ENCODE measurements at regions not wholly inside any gene's neighbourhood (a gene's known extent, or its start where the extent isn't known, plus 50 kb on each side); places are given as distances from the start of the nearest gene placed in this dataset.
A peak's percentile ranks its signal among the peaks of the same experiment; 100 is the strongest.

- DNase-seq (ENCODE audit: low spot score), result no peak
These were observed 164.3 kb downstream of the SETD4 start for GRCh38 chr21:35896060-35896459.

GRCh38 chr21:35895598-35895997 lies 164.7 kb downstream of the SETD4 start:
- no peak for DNase-seq (ENCODE audit: low spot score)

- no peak for DNase-seq (ENCODE audit: low spot score)
These were observed 167.2 kb downstream of the SETD4 start for GRCh38 chr21:35893156-35893555.

DNA sequence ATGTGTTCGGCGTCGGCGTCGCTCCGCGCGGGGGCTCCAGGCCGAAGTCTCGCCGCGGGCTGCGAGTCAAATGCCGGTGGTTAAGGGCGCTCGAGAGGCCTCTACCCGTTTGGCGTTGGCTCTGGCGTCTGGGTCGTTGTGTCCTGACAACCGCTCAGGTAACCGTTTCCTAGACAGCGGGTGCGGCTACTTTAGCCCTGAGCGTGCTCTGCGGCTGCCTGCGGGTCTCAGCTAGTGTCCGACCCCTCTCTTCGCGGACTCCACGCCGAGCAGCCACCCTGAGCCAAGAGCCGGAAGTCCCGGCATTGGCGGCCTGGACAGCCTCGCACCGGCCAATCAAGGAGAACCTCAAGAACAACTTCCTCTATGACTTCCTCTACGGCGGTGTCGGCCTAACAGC lies 173.4 kb downstream of the SETD4 start:
- no peak for DNase-seq (ENCODE audit: low spot score)

- no peak for DNase-seq (ENCODE audit: low spot score)
These were observed 174.3 kb downstream of the SETD4 start for GRCh38 chr21:35885942-35886541.

DNA sequence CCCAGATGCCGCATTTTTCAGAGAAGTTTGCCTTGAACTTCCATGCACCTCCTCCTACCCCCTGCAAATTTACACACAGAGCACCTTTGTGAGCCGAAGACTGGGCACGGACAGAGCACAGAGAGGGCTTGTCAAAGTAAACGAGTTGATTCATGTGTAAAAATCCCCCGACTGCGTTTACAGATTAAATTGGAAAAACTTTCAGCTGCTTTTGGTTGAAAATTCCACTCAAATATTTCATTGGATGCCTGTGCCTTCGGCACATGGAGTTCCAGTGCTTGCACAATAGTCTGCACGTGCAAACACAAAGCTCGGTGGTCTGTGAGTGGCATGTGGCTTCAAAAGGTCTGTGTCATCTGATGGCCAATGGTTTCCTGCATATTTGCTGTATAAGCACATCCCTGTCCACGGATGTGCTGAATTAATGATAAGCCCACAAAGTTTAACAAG lies 177.5 kb downstream of the SETD4 start:
- DNase-seq (ENCODE audit: low spot score), result no peak

DNA sequence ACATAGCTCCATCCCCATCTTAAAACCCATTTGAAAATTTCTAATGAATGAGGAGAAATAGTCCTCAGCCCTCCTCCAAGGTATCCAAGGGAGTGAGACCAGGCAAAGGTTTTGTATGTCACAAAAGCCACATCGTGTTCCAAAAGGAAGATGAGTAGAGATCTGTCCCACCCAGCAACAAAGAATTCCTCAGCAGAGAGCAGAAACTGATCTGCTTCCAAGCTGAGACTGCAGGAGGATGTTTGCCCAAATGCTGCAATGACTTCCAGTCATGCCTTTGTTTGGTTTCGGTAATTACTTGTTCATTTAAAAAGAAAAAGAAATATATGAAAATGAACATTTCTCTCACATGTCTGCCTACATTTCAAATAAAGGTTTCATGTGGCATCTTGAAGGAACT lies 186.9 kb downstream of the SETD4 start:
- no peak for DNase-seq (ENCODE audit: low spot score)

DNA sequence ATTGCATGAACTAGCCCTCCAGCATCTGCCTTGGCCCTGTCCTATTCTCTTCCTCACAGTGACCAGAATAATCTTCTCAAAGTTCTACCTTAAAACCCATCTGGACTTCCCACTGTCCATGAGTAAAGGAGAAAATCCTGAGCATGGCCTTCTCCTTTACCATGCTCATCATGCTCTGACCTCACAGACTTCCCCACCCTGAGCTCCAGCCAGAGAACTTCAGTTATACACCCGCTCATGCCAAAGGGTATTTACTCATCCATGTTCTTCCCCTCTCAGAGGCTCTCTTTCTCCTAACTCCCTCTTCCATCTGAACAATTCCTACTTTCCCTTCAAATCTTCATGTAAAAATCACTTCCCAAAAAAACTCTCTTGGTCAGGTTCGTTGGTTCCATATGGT lies 188.4 kb downstream of the SETD4 start:
- no peak for DNase-seq (ENCODE audit: low spot score)

DNA sequence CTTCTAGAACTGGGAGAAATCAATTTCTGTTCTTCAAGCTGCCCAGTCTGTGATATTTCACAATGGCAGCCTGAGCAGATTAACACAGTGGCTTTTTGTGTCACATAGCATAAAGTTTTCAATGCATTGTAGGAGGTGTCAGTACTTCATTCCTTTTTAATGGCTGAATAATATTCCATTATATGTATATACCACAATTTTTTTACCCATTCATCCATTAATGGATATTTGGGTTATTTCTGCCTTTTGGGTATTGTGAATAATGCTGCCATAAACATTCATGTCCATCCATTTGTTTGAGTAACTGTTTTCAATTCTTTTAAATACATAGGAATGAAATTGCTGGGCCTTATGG lies 191.5 kb downstream of the SETD4 start:
- no peak for DNase-seq (ENCODE audit: low spot score)

DNA sequence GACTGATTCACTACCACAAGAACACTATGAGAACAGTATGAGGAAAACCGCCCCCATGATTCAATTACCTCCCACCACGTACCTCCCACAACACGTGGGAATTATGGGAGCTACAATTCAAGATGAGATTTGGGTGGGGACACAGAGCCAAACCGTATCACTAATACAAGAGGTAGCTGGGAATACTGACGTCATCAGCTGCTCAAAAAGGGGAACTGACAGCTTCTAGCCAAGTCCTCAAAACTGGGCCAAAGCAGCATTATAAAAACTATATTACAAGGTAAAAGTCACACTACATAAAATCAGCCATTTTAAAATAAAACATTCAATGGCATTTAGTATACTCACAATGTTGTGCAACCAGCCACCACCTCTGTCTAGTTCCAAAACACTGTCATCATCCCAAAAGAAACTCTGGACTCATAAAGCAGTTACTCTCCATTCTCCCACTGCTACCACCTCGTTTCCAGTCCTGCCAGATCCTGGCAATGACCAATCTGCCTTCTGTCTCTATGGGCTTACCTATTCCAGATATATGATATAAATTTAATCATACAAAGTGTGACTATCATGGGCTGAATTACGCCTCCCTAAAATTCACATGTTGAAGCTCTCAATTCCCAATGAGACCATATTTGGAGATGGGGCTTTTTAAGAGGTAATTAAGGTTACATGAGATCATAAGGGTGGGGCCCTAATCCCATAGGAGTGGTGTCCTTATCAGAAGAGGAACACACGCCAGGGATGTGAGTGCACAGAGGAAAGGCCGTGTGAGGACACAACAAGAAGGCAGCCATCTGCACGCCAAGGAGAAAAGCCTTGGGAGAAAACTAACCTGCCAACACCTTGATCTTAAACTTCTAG lies 192.1 kb downstream of the SETD4 start:
- DNase-seq (ENCODE audit: low spot score), result no peak

DNA sequence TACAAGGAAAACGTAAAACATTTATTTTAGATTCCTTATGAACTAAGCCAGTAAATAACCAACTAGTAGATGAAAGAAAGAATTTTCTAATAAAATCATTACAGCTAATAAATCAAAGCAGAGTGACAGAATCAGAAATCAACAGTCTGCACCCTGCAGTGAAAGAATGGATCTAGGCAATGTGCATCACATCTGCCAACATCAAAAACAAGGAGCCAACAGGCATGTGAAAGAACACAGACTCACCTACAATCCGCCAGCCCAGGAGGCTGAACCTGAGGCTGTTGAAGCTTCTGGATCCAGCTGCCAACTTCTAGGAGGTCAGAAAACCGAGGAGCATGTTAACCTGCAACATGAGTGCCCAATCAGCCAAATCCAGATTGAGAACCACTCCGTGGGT lies 196.3 kb downstream of the SETD4 start:
- DNase-seq (ENCODE audit: low spot score), result no peak

DNA sequence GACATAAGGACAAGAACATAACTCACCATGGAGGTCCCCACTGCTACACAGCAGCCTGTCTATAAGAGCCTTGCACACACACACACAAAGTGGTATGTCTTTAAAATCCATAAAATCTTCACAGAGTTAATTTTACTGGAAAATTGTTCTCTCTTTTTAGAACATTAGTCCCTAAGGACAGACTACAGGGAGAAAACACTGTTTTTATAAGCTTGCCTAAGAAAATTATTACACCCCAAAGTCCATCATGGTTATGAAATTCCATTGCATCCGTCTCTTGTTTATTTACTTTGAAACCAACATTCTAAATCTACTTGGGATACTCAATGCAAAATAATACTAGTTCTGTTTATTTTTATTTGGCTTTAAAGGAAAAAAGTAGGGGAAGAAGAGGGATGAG lies 197.4 kb downstream of the SETD4 start:
- no peak for DNase-seq (ENCODE audit: low spot score)

DNA sequence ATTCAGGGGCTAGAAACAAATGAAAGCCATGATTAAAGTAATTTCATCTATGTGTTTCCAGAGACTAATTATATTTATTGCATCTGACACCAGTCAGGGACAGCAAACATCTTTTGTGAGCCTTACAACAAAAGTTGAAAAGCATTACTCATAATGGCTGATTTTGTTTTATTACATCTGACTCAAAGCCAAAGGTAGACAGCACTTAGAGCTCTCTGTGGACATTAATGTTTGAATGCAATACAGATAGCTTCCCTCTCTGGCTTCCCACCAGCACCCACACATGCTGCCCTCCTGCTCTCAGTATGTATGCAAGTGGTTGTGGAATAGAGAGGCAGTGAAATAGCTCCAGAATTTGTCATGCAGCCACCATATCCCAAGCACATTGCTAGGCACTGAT lies 198.7 kb downstream of the SETD4 start:
- no peak for DNase-seq (ENCODE audit: low spot score)

- no peak for DNase-seq (ENCODE audit: low spot score)
These were observed 200.0 kb downstream of the SETD4 start for GRCh38 chr21:35860189-35860869.

DNA sequence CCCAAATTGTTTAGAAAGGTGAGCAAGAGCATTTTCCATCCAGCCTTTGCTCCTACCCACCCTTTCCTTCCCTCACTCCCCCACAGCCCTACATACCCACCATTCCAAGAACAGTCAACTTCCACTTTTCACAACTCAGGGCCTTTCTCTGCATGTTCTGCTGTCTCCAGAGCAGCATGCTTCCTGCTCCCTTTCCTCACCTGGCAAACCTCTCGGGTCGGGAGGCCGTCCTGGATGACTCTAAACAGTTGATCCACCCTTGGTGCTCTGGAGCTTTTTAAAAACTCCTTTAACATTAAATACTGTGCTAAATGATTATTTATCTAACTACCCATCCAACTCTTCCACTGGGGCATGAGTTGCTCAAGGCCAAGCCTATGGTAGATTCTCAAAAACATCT lies 200.6 kb downstream of the SETD4 start:
- no peak for DNase-seq (ENCODE audit: low spot score)

DNA sequence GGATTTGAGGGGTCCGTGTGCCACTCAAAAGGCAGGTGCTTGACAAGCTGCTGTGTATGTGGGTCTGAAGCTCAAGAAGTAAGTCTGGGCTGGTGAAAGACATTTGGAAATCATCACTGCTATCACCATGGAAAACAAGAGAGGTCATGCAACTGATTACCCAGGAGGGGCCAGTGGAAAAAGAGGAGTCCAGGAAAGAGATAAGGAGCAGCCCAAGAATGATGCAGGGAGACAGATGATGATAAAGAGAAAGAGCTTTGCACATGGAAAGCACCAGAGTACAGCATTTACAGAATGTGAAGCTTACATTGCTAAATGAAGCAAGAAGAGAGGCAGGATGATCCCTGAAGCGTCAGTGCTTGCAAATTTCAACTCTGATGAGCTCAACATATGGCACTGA lies 203.2 kb downstream of the SETD4 start:
- DNase-seq (ENCODE audit: low spot score), result peak; percentile 87

DNA sequence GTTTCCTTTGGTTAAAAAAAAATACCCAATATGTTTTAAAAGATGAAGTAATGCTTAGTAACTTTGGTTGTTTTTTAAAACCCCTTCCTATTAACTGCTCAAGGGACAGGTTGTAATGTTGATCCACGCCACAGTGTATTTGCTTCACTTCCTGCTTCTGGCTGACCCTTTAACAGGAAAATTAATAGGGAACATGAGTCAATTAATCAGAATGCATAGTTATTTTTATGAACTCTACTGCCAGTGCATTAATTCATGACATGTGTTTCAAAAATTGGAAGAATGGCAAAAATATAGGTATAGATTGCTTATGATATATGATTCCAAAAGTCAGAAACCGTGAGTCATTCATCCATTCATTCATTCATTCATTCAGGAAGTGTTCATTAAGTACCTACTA lies 204.8 kb downstream of the SETD4 start:
- no peak for DNase-seq (ENCODE audit: low spot score)

GRCh38 chr21:35854281-35854680 lies 206.0 kb downstream of the SETD4 start:
- no peak for DNase-seq (ENCODE audit: low spot score)

GRCh38 chr21:35853321-35854239 lies 206.7 kb downstream of the SETD4 start:
- DNase-seq (ENCODE audit: low spot score), result no peak

GRCh38 chr21:35852820-35853219 lies 207.5 kb downstream of the SETD4 start:
- peak; percentile 28 for DNase-seq (ENCODE audit: low spot score)

DNA sequence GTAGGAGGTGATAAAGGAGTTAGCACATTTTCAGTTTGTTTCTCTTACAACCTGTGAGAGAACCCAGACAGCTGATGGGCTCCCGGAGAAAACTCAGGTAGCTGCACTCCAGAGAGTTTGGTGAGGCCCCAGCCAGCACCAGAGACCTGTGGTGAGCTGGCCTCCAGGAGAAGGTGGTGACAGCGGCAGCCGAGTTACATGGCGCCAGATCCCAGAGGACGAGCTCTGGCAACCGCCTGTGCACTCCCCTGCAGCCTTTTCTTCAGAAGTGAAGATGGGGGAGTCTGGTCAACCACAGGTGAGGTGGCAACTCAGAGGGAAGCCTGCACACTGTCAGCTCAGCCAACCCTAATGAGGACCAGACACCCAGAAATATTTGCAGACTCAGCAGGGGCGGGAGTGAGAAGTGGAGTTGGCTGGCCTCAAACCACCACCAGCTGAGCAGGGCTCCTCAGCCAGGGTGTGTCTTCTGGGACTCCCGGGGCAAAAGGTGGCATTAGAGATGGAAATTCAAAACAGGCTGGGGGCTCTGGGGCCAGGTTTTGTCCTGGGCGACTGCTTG lies 209.7 kb downstream of the SETD4 start:
- DNase-seq (ENCODE audit: low spot score), result peak; percentile 29
